A673 (cell line): ENCODE measurements at regions not wholly inside any gene's neighbourhood (a gene's known extent, or its start where the extent isn't known, plus 50 kb on each side); places are given as distances from the start of the nearest gene placed in this dataset.

Experiments used
- BruUV-seq: library from RNA; stranded (reverse); fragments of 400-500 nt; replicated peaks from 2 replicates; lab custom pipeline; 2021; lab: Mats Ljungman, UMichigan
- CTCF ChIA-PET: fragments of 300-600 bp; sonication (Branson Sonifier 250); formaldehyde crosslinking; loops from one replicate; lab custom pipeline; 2022; ENCODE audit warnings: antibody characterized with exemption; lab: Charles Lee
- POLR2A ChIA-PET: fragments of 300-600 bp; sonication (Branson Sonifier 250); formaldehyde crosslinking; loops from one replicate; lab custom pipeline; 2022; ENCODE audit warnings: antibody characterized with exemption; ENCODE audit not compliant: low non-redundant PET; lab: Charles Lee
- DNase-seq: peaks from one replicate; pipeline ENCODE4 v3.0.0-alpha.2; 2015; ENCODE audit warnings: low spot score
- H3K27ac ChIP-seq: fragments of 200-600 bp; sonication (generic); 2 replicates; pipeline ENCODE4 v1.5.1; 2016; ENCODE audit warnings: mixed run types, low read depth, mild to moderate bottlenecking, mixed read lengths, antibody characterized with exemption, low read length; ENCODE audit not compliant: poor library complexity, severe bottlenecking
- H3K27me3 ChIP-seq: fragments of 200-600 bp; sonication (generic); replicated peaks from 2 replicates; pipeline ENCODE4 v1.6.1; 2017; ENCODE audit warnings: mixed run types, low read depth, mild to moderate bottlenecking, mixed read lengths, antibody characterized with exemption, low read length; ENCODE audit not compliant: insufficient read depth, poor library complexity
- H3K36me3 ChIP-seq: fragments of 200-600 bp; sonication (generic); 2 replicates; pipeline ENCODE4 v1.6.1; 2016; ENCODE audit warnings: mixed run types, mild to moderate bottlenecking, mixed read lengths, antibody characterized with exemption, low read length; ENCODE audit not compliant: insufficient read depth, poor library complexity, severe bottlenecking
- H3K4me1 ChIP-seq: fragments of 200-600 bp; sonication (generic); 2 replicates; pipeline ENCODE4 v1.6.1; 2017; ENCODE audit warnings: mixed run types, mild to moderate bottlenecking, mixed read lengths, antibody characterized with exemption, low read length; ENCODE audit not compliant: insufficient read depth, poor library complexity, severe bottlenecking
- H3K4me3 ChIP-seq: fragments of 200-600 bp; sonication (generic); 2 replicates; pipeline ENCODE4 v1.5.1; 2016; ENCODE audit warnings: low read depth, mixed run types, mild to moderate bottlenecking, mixed read lengths, low read length; ENCODE audit not compliant: poor library complexity, severe bottlenecking
- H3K9me3 ChIP-seq: fragments of 200-600 bp; sonication (generic); 2 replicates; pipeline ENCODE4 v1.6.1; 2016; ENCODE audit warnings: mixed run types, low read depth, mild to moderate bottlenecking, mixed read lengths, antibody characterized with exemption, low read length; ENCODE audit not compliant: poor library complexity, severe bottlenecking
- CTCF ChIP-seq: fragments of 300-800, 200-600 bp; sonication (generic); conservative IDR thresholded peaks from 2 replicates; pipeline ENCODE4 v1.5.1; 2017; ENCODE audit warnings: low read depth, mild to moderate bottlenecking, antibody characterized with exemption, low read length, moderate library complexity, mixed read lengths
- EZH2 ChIP-seq: fragments of 200-600 bp; sonication (generic); IDR thresholded peaks from 2 replicates; pipeline ENCODE4 v1.6.1; 2017; ENCODE audit warnings: borderline replicate concordance, low read depth, mild to moderate bottlenecking, mixed read lengths, antibody characterized with exemption, low read length; ENCODE audit not compliant: poor library complexity, severe bottlenecking
- intact Hi-C: fragments of 100-400 bp; cut with micrococcal nuclease; formaldehyde crosslinking; loops from one replicate; pipeline ENCODE4 v1.10.0; 2022; ENCODE audit not compliant: unreplicated experiment

GRCh38 chr1:5648410-5649165 is 343.6 kb downstream of the NPHP4 start:
- Histone ChIP-seq H3K36me3 (no peaks in the 10 kb centered on the region), H3K4me1 (no peaks in the 10 kb centered on the region), H3K4me3 (no peak overlapping the region), H3K27ac (no peak overlapping the region), H3K9me3 (no peaks in the 10 kb centered on the region), H3K27me3 (peaks cover 22% of the 10 kb centered on the region)
- no TSS peak for BruUV-seq
- TF ChIP-seq EZH2 = no peak
- no peak for TF ChIP-seq CTCF
- ChIA-PET CTCF (interaction anchor here (0.6 kb wide), 1 partner anchor 1645 kb away, joined by 4 read pairs; no protein-coding TSS in a partner anchor), POLR2A (no interaction called here)
- intact Hi-C loops = no loop called here
- DNase-seq = no peak

- Histone ChIP-seq H3K27me3 (peaks cover 9% of the 10 kb centered on the region), H3K4me3 (no peak overlapping the region), H3K36me3 (no peaks in the 10 kb centered on the region), H3K9me3 (no peaks in the 10 kb centered on the region), H3K27ac (no peak overlapping the region), H3K4me1 (no peaks in the 10 kb centered on the region)
- ChIA-PET CTCF (no interaction called here), POLR2A (no interaction called here)
- no TSS peak for BruUV-seq
- no peak for TF ChIP-seq EZH2
- no peak for DNase-seq
- intact Hi-C loops = no loop called here
Observed at GRCh38 chr1:5647234-5647633, 345.0 kb downstream of the NPHP4 start.

- H3K36me3 ChIP-seq = no peaks in the 10 kb centered on the region
- ChIA-PET POLR2A (no interaction called here), CTCF (no interaction called here)
- BruUV-seq = no TSS peak
- no peaks in the 10 kb centered on the region for H3K9me3 ChIP-seq
- no peaks in the 10 kb centered on the region for H3K4me1 ChIP-seq
- intact Hi-C loops = no loop called here
- TF ChIP-seq CTCF (no peak), EZH2 (no peak)
- H3K27ac ChIP-seq = no peak overlapping the region
- H3K27me3 ChIP-seq = peaks cover 3% of the 10 kb centered on the region
- no peak for DNase-seq
- H3K4me3 ChIP-seq = no peak overlapping the region
Observed at GRCh38 chr1:5646486-5647149, 345.6 kb downstream of the NPHP4 start.
